H9 (cell line): ENCODE measurements at regions not wholly inside any gene's neighbourhood (a gene's known extent, or its start where the extent isn't known, plus 50 kb on each side); places are given as distances from the start of the nearest gene placed in this dataset.
A peak's percentile ranks its signal among the peaks of the same experiment; 100 is the strongest.

Experiments used
- DNase-seq: peaks from one replicate; pipeline ENCODE4 v3.0.0-alpha.2; 2017
- H2AFZ ChIP-seq: one replicate; pipeline ENCODE4 v1.6.1; 2013; ENCODE audit warnings: mild to moderate bottlenecking, low read length, control low read depth, moderate library complexity
- H2AK5ac ChIP-seq: 2 replicates; pipeline ENCODE4 v1.6.1; 2013; ENCODE audit warnings: low read length, control low read depth, mixed read lengths; ENCODE audit not compliant: insufficient read length
- H2BK120ac ChIP-seq: one replicate; pipeline ENCODE4 v1.6.1; 2013; ENCODE audit warnings: low read depth, mild to moderate bottlenecking, low read length, control low read depth, inconsistent platforms; ENCODE audit not compliant: poor library complexity, severe bottlenecking
- H2BK12ac ChIP-seq: 2 replicates; pipeline ENCODE4 v1.6.1; 2013; ENCODE audit warnings: low read length, control low read depth, mixed read lengths, low read depth; ENCODE audit not compliant: insufficient read length
- H2BK15ac ChIP-seq: 2 replicates; pipeline ENCODE4 v1.6.1; 2013; ENCODE audit warnings: low read depth, low read length, control low read depth
- H2BK20ac ChIP-seq: one replicate; pipeline ENCODE4 v1.6.1; 2013; ENCODE audit warnings: low read depth, mild to moderate bottlenecking, low read length, control low read depth, inconsistent platforms; ENCODE audit not compliant: poor library complexity, severe bottlenecking
- H2BK5ac ChIP-seq: 2 replicates; pipeline ENCODE4 v1.6.1; 2013; ENCODE audit warnings: low read length, control low read depth, mixed read lengths; ENCODE audit not compliant: insufficient read length
- H3K14ac ChIP-seq: 2 replicates; pipeline ENCODE4 v1.6.1; 2013; ENCODE audit warnings: low read length, control low read depth; ENCODE audit not compliant: insufficient read depth
- H3K18ac ChIP-seq: 2 replicates; pipeline ENCODE4 v1.6.1; 2013; ENCODE audit warnings: low read depth, mild to moderate bottlenecking, mixed read lengths, low read length, control low read depth; ENCODE audit not compliant: insufficient read length
- H3K23ac ChIP-seq: 2 replicates; pipeline ENCODE4 v1.6.1; 2013; ENCODE audit warnings: low read length, control low read depth, mixed read lengths, low read depth; ENCODE audit not compliant: insufficient read length
- H3K23me2 ChIP-seq: 2 replicates; pipeline ENCODE4 v1.6.1; 2013; ENCODE audit warnings: low read depth, mild to moderate bottlenecking, mixed read lengths, low read length, control low read depth; ENCODE audit not compliant: insufficient read length, poor library complexity, severe bottlenecking
- H3K27ac ChIP-seq: 2 replicates; pipeline ENCODE4 v1.5.1; 2013; ENCODE audit warnings: low read length, control low read depth, mixed read lengths, low read depth; ENCODE audit not compliant: insufficient read length
- H3K27me3 ChIP-seq: 2 replicates; pipeline ENCODE4 v1.6.1; 2013; ENCODE audit warnings: low read length, control low read depth, inconsistent platforms; ENCODE audit not compliant: insufficient read depth
- H3K4ac ChIP-seq: 2 replicates; pipeline ENCODE4 v1.6.1; 2013; ENCODE audit warnings: low read depth, mild to moderate bottlenecking, control low read depth, inconsistent platforms, low read length, moderate library complexity
- H3K4me1 ChIP-seq: 2 replicates; pipeline ENCODE4 v1.6.1; 2013; ENCODE audit warnings: low read length, control low read depth, inconsistent platforms; ENCODE audit not compliant: insufficient read depth
- H3K4me2 ChIP-seq: 2 replicates; pipeline ENCODE4 v1.6.1; 2013; ENCODE audit warnings: low read length, control low read depth, mixed read lengths; ENCODE audit not compliant: insufficient read length, insufficient read depth
- H3K56ac ChIP-seq: 2 replicates; pipeline ENCODE4 v1.6.1; 2013; ENCODE audit warnings: low read depth, mild to moderate bottlenecking, mixed read lengths, low read length, control low read depth; ENCODE audit not compliant: insufficient read length
- H3K79me1 ChIP-seq: 2 replicates; pipeline ENCODE4 v1.6.1; 2013; ENCODE audit warnings: low read depth, mild to moderate bottlenecking, moderate library complexity, low read length, control low read depth, inconsistent platforms; ENCODE audit not compliant: insufficient read depth, poor library complexity, severe bottlenecking
- H3K79me2 ChIP-seq: 2 replicates; pipeline ENCODE4 v1.6.1; 2013; ENCODE audit warnings: low read length, control low read depth, inconsistent platforms; ENCODE audit not compliant: insufficient read depth
- H3K9ac ChIP-seq: 2 replicates; pipeline ENCODE4 v1.6.1; 2013; ENCODE audit warnings: low read length, control low read depth, mixed read lengths; ENCODE audit not compliant: insufficient read length; ENCODE audit errors: extremely low read depth
- H3K9me3 ChIP-seq: one replicate; pipeline ENCODE4 v1.6.1; 2013; ENCODE audit warnings: low read depth, low read length, inconsistent platforms; ENCODE audit not compliant: control insufficient read depth
- H3T11ph ChIP-seq: one replicate; pipeline ENCODE4 v1.6.1; 2013; ENCODE audit warnings: mild to moderate bottlenecking, low read length, control low read depth, inconsistent platforms
- H4K20me1 ChIP-seq: one replicate; pipeline ENCODE4 v1.6.1; 2013; ENCODE audit not compliant: control insufficient read depth, insufficient read length, insufficient read depth
- H4K5ac ChIP-seq: 2 replicates; pipeline ENCODE4 v1.6.1; 2013; ENCODE audit warnings: low read depth, mild to moderate bottlenecking, mixed read lengths, low read length, control low read depth; ENCODE audit not compliant: insufficient read length
- H4K8ac ChIP-seq: replicated peaks from 2 replicates; pipeline ENCODE4 v1.6.1; 2013; ENCODE audit warnings: low read length, control low read depth, mixed read lengths, low read depth; ENCODE audit not compliant: insufficient read length
- H4K91ac ChIP-seq: 2 replicates; pipeline ENCODE4 v1.6.1; 2013; ENCODE audit warnings: low read depth, mild to moderate bottlenecking, moderate library complexity, mixed read lengths, low read length, control low read depth; ENCODE audit not compliant: insufficient read length
- H3K27ac Mint-ChIP-seq, 3 experiments: 2 replicates in 2 of 3; 3 replicates in 1 of 3; pipeline ENCODE4 v1.8.0; 2020 to 2021; ENCODE audit warnings: mixed read lengths in 3 of 3, mild to moderate bottlenecking in 1 of 3, moderate library complexity in 1 of 3
- H3K27me3 Mint-ChIP-seq: 2 replicates; pipeline ENCODE4 v1.8.0; 2021; ENCODE audit warnings: low read depth, mild to moderate bottlenecking, moderate library complexity, mixed read lengths
- H3K36me3 Mint-ChIP-seq, 3 experiments: 2 replicates in 2 of 3; 3 replicates in 1 of 3; pipeline ENCODE4 v1.8.0; 2020 to 2021; ENCODE audit warnings: low read depth in 3 of 3, mixed read lengths in 3 of 3; ENCODE audit not compliant: insufficient read depth in 1 of 3
- H3K4me1 Mint-ChIP-seq, 2 experiments: 2 replicates each; pipeline ENCODE4 v1.8.0; 2020; ENCODE audit warnings: mixed read lengths in 2 of 2
- H3K4me3 Mint-ChIP-seq, 2 experiments: 2 replicates in 1 of 2; 3 replicates in 1 of 2; pipeline ENCODE4 v1.8.0; 2020 to 2021; ENCODE audit warnings: mild to moderate bottlenecking in 2 of 2, mixed read lengths in 2 of 2, moderate library complexity in 1 of 2
- H3K9me3 Mint-ChIP-seq, 2 experiments: 2 replicates in 1 of 2; 3 replicates in 1 of 2; pipeline ENCODE4 v1.8.0; 2020; ENCODE audit warnings: mild to moderate bottlenecking in 2 of 2, mixed read lengths in 2 of 2, moderate library complexity in 1 of 2
- WGBS: extraction: QIAGEN DNeasy Blood & Tissue Kit; methylation state at CpG from one replicate; pipeline ENCODE4 v1.1.7; 2013; ENCODE audit warnings: missing lambda C conversion rate, low lambda C conversion rate, mixed read lengths; ENCODE audit not compliant: insufficient read length; ENCODE audit errors: extremely low coverage; 5-methylcytosine and 5-hydroxymethylcytosine counted together
- TF ChIP-seq, protein P1 (sequence below): fragments of 200-600 bp; sonication (generic); conservative IDR thresholded peaks from 3 replicates; pipeline ENCODE4 v1.8.0; 2021; ENCODE audit warnings: antibody characterized with exemption, mild to moderate bottlenecking

DNA sequence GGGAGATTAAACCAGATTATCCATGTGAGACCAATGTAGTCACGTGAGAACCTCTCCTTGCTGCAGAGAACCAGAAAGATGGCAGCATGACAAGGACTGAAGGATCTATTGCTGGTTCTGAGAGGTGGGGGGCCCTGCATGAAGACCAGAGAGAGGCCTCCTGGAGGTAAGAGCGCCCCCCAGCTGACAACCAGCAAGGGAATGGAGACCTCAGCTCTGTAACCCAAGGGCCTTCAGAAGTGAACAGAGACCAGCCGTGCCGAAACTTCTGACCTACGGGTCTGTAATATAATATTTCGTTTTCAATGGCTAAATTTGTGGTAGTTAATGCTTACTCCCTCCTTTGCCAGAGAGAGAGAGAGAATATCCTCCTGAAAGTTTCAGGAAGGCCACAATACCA, 524.1 kb upstream of the TBX3 start:
- TF ChIP-seq, protein P1, sequence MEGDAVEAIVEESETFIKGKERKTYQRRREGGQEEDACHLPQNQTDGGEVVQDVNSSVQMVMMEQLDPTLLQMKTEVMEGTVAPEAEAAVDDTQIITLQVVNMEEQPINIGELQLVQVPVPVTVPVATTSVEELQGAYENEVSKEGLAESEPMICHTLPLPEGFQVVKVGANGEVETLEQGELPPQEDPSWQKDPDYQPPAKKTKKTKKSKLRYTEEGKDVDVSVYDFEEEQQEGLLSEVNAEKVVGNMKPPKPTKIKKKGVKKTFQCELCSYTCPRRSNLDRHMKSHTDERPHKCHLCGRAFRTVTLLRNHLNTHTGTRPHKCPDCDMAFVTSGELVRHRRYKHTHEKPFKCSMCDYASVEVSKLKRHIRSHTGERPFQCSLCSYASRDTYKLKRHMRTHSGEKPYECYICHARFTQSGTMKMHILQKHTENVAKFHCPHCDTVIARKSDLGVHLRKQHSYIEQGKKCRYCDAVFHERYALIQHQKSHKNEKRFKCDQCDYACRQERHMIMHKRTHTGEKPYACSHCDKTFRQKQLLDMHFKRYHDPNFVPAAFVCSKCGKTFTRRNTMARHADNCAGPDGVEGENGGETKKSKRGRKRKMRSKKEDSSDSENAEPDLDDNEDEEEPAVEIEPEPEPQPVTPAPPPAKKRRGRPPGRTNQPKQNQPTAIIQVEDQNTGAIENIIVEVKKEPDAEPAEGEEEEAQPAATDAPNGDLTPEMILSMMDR, result peak; percentile 38; the same call in 2 of the 3 replicates
- no peak overlapping the region for H2BK15ac ChIP-seq
- Mint-ChIP-seq H3K36me3 (no peaks in the 10 kb centered on the region; a peak in 1 of 7 replicates), H3K4me3 (no peak overlapping the region), H3K9me3 (no peaks in the 10 kb centered on the region; a peak in 3 of 5 replicates), H3K27me3 (no peaks in the 10 kb centered on the region; the same call in none of the 2 replicates), H3K27ac (peak overlapping the region in 1 of 3 experiments; percentile 36; a peak in 1 of 7 replicates), H3K4me1 (peaks cover 33 to 51% of the 10 kb centered on the region in 2 experiments)
- no peak overlapping the region for H3K27ac ChIP-seq
- H2BK12ac ChIP-seq, result no peak overlapping the region
- H3T11ph ChIP-seq, result no peak overlapping the region
- H3K4me1 ChIP-seq, result peaks cover 6% of the 10 kb centered on the region; the same call in 1 of the 2 replicates
- no peak overlapping the region for H2AK5ac ChIP-seq
- H3K14ac ChIP-seq, result no peak overlapping the region
- H3K18ac ChIP-seq, result no peak overlapping the region
- no peaks in the 10 kb centered on the region for H3K27me3 ChIP-seq
- no peak for DNase-seq
- no peak overlapping the region for H2AFZ ChIP-seq
- no CpG with 5 or more reads among the region's 6 CpGs for WGBS
- H4K20me1 ChIP-seq, result no peaks in the 10 kb centered on the region
- H3K4ac ChIP-seq, result no peak overlapping the region
- H4K91ac ChIP-seq, result no peak overlapping the region
- no peak overlapping the region for H4K8ac ChIP-seq
- H3K56ac ChIP-seq, result no peak overlapping the region
- H3K4me2 ChIP-seq, result no peak overlapping the region
- H3K9ac ChIP-seq, result no peak overlapping the region
- no peaks in the 10 kb centered on the region for H3K79me2 ChIP-seq
- H2BK5ac ChIP-seq, result no peak overlapping the region
- H4K5ac ChIP-seq, result no peak overlapping the region
- H3K23ac ChIP-seq, result no peak overlapping the region
- H3K23me2 ChIP-seq, result no peaks in the 10 kb centered on the region
- H3K79me1 ChIP-seq, result no peaks in the 10 kb centered on the region
- no peaks in the 10 kb centered on the region for H3K9me3 ChIP-seq
- H2BK20ac ChIP-seq, result no peak overlapping the region
- no peak overlapping the region for H2BK120ac ChIP-seq
